ENCODE measurements at regions not wholly inside any gene's neighbourhood (a gene's known extent, or its start where the extent isn't known, plus 50 kb on each side); places are given as distances from the start of the nearest gene placed in this dataset.

- TF ChIP-seq POLR2A (IDR thresholded peaks at IDR 0.05) (no peak), POLR2AphosphoS5 (IDR thresholded peaks at IDR 0.05) (no peak)
- TF ChIP-seq, protein P1, sequence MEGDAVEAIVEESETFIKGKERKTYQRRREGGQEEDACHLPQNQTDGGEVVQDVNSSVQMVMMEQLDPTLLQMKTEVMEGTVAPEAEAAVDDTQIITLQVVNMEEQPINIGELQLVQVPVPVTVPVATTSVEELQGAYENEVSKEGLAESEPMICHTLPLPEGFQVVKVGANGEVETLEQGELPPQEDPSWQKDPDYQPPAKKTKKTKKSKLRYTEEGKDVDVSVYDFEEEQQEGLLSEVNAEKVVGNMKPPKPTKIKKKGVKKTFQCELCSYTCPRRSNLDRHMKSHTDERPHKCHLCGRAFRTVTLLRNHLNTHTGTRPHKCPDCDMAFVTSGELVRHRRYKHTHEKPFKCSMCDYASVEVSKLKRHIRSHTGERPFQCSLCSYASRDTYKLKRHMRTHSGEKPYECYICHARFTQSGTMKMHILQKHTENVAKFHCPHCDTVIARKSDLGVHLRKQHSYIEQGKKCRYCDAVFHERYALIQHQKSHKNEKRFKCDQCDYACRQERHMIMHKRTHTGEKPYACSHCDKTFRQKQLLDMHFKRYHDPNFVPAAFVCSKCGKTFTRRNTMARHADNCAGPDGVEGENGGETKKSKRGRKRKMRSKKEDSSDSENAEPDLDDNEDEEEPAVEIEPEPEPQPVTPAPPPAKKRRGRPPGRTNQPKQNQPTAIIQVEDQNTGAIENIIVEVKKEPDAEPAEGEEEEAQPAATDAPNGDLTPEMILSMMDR (IDR thresholded peaks at IDR 0.05): no peak
Observed at GRCh38 chr3:194787650-194788049, 102.0 kb downstream of the FAM43A start.
